ENCODE measurements at regions not wholly inside any gene's neighbourhood (a gene's known extent, or its start where the extent isn't known, plus 50 kb on each side); places are given as distances from the start of the nearest gene placed in this dataset.

DNA sequence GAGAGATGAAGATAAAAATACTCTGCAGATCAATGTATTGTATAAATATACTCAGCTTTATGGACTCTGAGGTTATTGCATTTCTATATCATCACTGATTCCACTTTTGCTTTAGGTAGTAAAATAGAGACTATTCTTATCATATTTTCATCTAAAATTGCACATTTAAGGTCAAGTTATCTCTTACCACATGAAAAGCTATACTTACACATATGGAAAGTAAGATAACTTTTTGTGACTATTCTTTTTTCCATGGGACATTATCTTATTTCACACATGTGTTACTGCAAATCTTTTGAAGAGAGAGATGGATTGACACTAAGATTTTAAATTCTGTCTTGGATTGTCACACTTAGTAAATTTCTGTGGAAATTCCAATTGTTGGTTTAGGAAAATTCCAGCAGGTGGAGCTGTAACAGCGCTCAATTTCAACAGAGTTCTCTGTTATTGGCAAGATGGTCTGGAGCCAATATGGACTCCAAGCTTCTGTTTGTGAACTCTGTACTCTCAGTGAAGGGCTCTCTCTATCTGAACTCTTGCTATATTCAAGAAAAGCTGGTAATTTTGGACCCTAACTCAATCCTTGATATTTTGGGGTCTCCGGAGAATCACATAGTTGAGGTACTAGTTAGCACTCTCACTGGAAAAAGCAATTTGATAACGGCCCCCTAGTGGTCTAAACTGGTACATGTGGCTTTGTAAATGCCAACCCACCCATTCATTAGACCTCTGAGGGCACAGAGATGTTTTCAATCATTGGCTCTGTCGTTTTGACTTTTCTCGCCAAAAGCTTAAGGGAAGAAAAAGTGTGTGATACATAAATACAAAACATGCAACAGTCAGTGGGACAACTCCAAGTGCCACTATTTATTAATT is 429.7 kb downstream of the ETS1 start:
- TF ChIP-seq, protein P1, sequence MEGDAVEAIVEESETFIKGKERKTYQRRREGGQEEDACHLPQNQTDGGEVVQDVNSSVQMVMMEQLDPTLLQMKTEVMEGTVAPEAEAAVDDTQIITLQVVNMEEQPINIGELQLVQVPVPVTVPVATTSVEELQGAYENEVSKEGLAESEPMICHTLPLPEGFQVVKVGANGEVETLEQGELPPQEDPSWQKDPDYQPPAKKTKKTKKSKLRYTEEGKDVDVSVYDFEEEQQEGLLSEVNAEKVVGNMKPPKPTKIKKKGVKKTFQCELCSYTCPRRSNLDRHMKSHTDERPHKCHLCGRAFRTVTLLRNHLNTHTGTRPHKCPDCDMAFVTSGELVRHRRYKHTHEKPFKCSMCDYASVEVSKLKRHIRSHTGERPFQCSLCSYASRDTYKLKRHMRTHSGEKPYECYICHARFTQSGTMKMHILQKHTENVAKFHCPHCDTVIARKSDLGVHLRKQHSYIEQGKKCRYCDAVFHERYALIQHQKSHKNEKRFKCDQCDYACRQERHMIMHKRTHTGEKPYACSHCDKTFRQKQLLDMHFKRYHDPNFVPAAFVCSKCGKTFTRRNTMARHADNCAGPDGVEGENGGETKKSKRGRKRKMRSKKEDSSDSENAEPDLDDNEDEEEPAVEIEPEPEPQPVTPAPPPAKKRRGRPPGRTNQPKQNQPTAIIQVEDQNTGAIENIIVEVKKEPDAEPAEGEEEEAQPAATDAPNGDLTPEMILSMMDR (IDR thresholded peaks at IDR 0.05; ENCODE audit: insufficient read depth, low read depth, low read length), result peak; percentile 98
- no peak for TF ChIP-seq EZH2 (IDR thresholded peaks at IDR 0.05; ENCODE audit: insufficient read depth, low read length)

All from astrocyte (in vitro differentiated cells and primary cell).